IgD-negative memory B cell (primary cell): ENCODE measurements at regions not wholly inside any gene's neighbourhood (a gene's known extent, or its start where the extent isn't known, plus 50 kb on each side); places are given as distances from the start of the nearest gene placed in this dataset.

Source experiments
- H3K27ac Mint-ChIP-seq, 3 donors: one replicate each; pipeline ENCODE4 v1.8.0; 2020 to 2022; ENCODE audit warnings: mild to moderate bottlenecking in 3 of 3, mixed read lengths in 3 of 3, moderate library complexity in 1 of 3
- H3K27me3 Mint-ChIP-seq: one replicate; pipeline ENCODE4 v1.8.0; 2021; ENCODE audit warnings: mixed read lengths
- H3K36me3 Mint-ChIP-seq: one replicate; pipeline ENCODE4 v1.8.0; 2020; ENCODE audit warnings: mild to moderate bottlenecking, mixed read lengths
- H3K4me1 Mint-ChIP-seq, 3 donors: one replicate each; pipeline ENCODE4 v1.8.0; 2020 to 2022; ENCODE audit warnings: mixed read lengths in 3 of 3, mild to moderate bottlenecking in 1 of 3
- H3K4me3 Mint-ChIP-seq, 4 donors: one replicate each; pipeline ENCODE4 v1.8.0; 2020 to 2022; ENCODE audit warnings: mild to moderate bottlenecking in 4 of 4, mixed read lengths in 4 of 4, moderate library complexity in 3 of 4
- H3K9me3 Mint-ChIP-seq, 3 donors: one replicate each; pipeline ENCODE4 v1.8.0; 2020 to 2021; ENCODE audit warnings: mixed read lengths in 3 of 3, mild to moderate bottlenecking in 1 of 3

DNA sequence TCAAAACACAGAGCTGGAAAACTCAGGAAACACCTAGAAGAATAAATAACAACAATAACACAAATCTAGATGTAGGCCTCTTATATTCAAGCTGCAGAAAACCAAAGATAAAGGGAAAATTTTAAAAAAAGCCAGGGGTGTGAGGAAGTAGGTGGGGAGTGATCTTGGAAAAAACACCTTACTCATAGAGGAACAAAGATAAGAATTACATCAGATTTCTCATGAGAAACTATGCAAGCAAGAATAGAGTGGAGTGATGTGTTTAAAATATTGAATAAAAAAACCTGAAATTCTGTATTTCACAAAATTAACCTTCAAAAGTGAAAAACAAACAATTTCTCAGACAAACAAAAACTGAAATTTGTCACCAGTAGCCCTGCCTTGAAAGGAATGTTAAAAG lies 265.5 kb upstream of the RGS18 start:
- Mint-ChIP-seq H3K27ac (no peak overlapping the region), H3K4me3 (no peak overlapping the region), H3K4me1 (no peaks in the 10 kb centered on the region), H3K27me3 (no peaks in the 10 kb centered on the region), H3K36me3 (no peaks in the 10 kb centered on the region), H3K9me3 (peaks cover 0 to 2% (median 0%) of the 10 kb centered on the region in 3 donors)

DNA sequence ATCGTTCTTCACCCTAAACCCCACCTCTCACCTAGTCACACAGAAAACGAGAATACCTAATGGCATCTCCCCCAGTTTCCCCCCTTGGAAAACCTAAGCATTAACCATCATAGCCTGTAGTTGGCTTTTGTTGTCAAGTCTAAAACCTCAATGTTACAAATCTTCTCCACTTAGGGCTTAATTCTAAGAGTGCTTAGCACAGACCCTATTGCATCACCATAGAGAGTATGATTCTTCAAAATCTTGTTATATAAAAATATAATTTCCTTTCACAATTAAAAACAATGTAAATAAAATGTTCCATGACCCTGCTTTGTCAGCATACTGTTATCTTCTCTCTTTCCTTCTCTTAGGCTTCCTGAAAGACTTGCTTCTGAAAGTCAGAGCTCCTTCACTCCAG lies 263.2 kb upstream of the RGS18 start:
- H3K27ac Mint-ChIP-seq = no peak overlapping the region
- H3K4me1 Mint-ChIP-seq = no peaks in the 10 kb centered on the region
- H3K27me3 Mint-ChIP-seq = no peaks in the 10 kb centered on the region
- peaks cover 3 to 8% (median 3%) of the 10 kb centered on the region in 3 donors for H3K9me3 Mint-ChIP-seq
- no peaks in the 10 kb centered on the region for H3K36me3 Mint-ChIP-seq
- H3K4me3 Mint-ChIP-seq = no peak overlapping the region

DNA sequence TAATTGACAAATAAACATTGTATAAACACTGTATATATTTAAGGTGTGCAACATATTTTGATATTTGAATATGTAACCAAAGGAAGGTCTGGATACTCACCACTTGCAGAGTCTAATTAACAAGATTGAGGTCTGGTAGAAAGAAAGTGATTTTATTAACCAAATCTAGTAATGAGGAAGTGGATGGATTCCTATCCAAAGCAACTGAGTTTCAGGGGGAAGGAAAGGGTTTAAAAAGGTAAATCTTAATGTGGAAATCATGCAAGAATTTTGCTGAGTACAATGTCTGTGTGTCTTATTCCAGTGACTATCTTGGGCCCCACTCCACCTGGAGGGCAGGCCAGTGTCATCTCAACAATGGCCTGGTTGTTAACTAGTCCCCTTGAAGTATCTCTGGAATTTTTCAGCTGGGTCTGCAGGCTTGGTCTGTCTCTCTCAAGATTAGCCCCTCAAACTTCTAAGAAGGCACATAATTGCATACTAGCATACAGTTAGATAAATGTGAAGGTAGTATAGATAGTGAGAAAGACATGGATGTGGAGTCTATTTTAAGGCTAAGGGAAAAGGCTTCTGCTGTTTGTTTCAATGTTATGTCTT lies 262.7 kb upstream of the RGS18 start:
- Mint-ChIP-seq H3K27me3 (no peaks in the 10 kb centered on the region), H3K9me3 (peaks cover 3 to 8% (median 3%) of the 10 kb centered on the region in 3 donors), H3K27ac (no peak overlapping the region), H3K4me3 (no peak overlapping the region), H3K4me1 (no peaks in the 10 kb centered on the region), H3K36me3 (no peaks in the 10 kb centered on the region)

DNA sequence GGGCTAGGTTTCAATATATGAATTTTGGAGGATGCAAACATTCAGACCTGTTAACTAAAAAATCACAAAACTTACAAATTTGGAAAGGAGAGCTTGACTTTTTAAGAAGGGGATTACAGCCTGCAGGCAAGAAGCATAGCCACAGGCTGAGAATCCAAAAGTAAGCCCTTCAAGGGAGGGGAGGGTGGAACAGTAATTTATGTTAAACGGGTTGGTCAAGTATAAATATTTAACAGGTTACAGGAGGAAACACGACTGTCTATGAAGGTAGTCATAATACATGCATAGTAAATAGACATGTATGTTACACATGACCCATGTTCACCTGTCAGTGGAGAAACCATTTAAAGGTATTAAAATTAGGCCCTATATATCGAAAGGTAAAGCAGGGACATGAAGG lies 261.1 kb upstream of the RGS18 start:
- H3K36me3 Mint-ChIP-seq = no peaks in the 10 kb centered on the region
- H3K9me3 Mint-ChIP-seq = peaks cover 3 to 8% (median 3%) of the 10 kb centered on the region in 3 donors
- H3K27ac Mint-ChIP-seq = no peak overlapping the region
- H3K4me1 Mint-ChIP-seq = no peaks in the 10 kb centered on the region
- H3K27me3 Mint-ChIP-seq = no peaks in the 10 kb centered on the region
- no peak overlapping the region for H3K4me3 Mint-ChIP-seq

DNA sequence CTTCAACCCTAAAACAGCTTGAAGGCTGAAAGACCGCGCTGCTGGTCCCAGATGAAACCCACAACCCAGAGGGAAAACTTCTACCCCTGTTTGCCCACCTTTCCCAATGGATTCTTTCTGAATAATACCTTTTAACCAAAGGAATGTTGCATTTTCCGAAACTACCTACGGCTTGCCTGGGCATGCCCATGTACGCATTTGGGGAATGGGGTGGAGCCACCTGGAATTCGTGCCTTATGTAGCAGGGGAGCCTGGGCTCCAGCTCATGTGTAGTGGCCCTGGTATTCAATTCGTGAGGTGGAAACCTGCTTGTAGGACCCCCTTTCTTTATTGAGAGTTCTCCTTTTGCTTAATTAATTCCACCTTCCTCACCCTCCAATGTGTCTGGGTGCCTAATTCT lies 256.6 kb upstream of the RGS18 start:
- Mint-ChIP-seq H3K4me3 (no peak overlapping the region), H3K27ac (peak overlapping the region in 1 of 3 donors; percentile 54), H3K9me3 (peaks cover 1 to 8% (median 3%) of the 10 kb centered on the region in 3 donors), H3K27me3 (no peaks in the 10 kb centered on the region), H3K36me3 (no peaks in the 10 kb centered on the region), H3K4me1 (no peaks in the 10 kb centered on the region)

- Mint-ChIP-seq H3K4me1 (no peaks in the 10 kb centered on the region), H3K9me3 (peaks cover 0 to 8% (median 6%) of the 10 kb centered on the region in 3 donors), H3K27ac (no peak overlapping the region), H3K27me3 (no peaks in the 10 kb centered on the region), H3K4me3 (no peak overlapping the region), H3K36me3 (no peaks in the 10 kb centered on the region)
Observed at GRCh38 chr1:191904991-191905390, 253.3 kb upstream of the RGS18 start.

- no peaks in the 10 kb centered on the region for H3K27me3 Mint-ChIP-seq
- peaks cover 0 to 8% (median 8%) of the 10 kb centered on the region in 3 donors for H3K9me3 Mint-ChIP-seq
- H3K4me3 Mint-ChIP-seq = no peak overlapping the region
- no peak overlapping the region for H3K27ac Mint-ChIP-seq
- no peaks in the 10 kb centered on the region for H3K36me3 Mint-ChIP-seq
- H3K4me1 Mint-ChIP-seq = no peaks in the 10 kb centered on the region
Observed at GRCh38 chr1:191905781-191906180, 252.5 kb upstream of the RGS18 start.

- Mint-ChIP-seq H3K4me3 (no peak overlapping the region), H3K27ac (no peak overlapping the region), H3K9me3 (peaks cover 0 to 8% (median 8%) of the 10 kb centered on the region in 3 donors), H3K4me1 (no peaks in the 10 kb centered on the region), H3K27me3 (no peaks in the 10 kb centered on the region), H3K36me3 (no peaks in the 10 kb centered on the region)
Observed at GRCh38 chr1:191907121-191907520, 251.1 kb upstream of the RGS18 start.

GRCh38 chr1:191910245-191910644 lies 248.0 kb upstream of the RGS18 start:
- no peak overlapping the region for H3K4me3 Mint-ChIP-seq
- peaks cover 1 to 10% (median 8%) of the 10 kb centered on the region in 3 donors for H3K9me3 Mint-ChIP-seq

DNA sequence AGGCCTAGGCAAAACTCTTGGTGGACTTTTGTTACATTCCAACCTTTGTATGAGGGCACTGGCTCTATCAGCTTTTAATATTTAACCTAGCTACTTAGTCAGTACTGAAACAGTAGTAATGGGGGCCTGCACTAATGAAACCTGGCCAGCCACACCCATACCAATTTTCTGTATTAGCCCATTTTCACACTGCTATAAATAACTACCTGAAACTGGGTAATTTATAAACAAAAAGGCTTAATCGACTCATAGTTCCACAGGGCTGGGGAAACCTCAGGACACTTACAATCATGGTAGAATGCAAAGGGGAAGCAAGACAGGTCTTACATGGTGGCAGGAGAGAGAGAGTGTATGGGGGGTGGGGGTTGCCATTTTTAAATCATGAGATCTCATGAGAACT lies 245.7 kb upstream of the RGS18 start:
- no peaks in the 10 kb centered on the region for H3K36me3 Mint-ChIP-seq
- no peaks in the 10 kb centered on the region for H3K4me1 Mint-ChIP-seq
- H3K27me3 Mint-ChIP-seq = no peaks in the 10 kb centered on the region
- peaks cover 1 to 9% (median 8%) of the 10 kb centered on the region in 3 donors for H3K9me3 Mint-ChIP-seq
- H3K4me3 Mint-ChIP-seq = no peak overlapping the region
- no peak overlapping the region for H3K27ac Mint-ChIP-seq

More at GRCh38 chr1:191910245-191910644, 248.0 kb upstream of the RGS18 start:
- Mint-ChIP-seq H3K36me3 (no peaks in the 10 kb centered on the region), H3K27ac (no peak overlapping the region), H3K27me3 (no peaks in the 10 kb centered on the region), H3K4me1 (no peaks in the 10 kb centered on the region)

- Mint-ChIP-seq H3K4me1 (no peaks in the 10 kb centered on the region), H3K27me3 (no peaks in the 10 kb centered on the region), H3K4me3 (no peak overlapping the region), H3K9me3 (peaks cover 0 to 5% (median 1%) of the 10 kb centered on the region in 3 donors), H3K36me3 (no peaks in the 10 kb centered on the region), H3K27ac (no peak overlapping the region)
Observed at GRCh38 chr1:191913260-191913977, 244.8 kb upstream of the RGS18 start.

GRCh38 chr1:191929383-191929782 lies 228.9 kb upstream of the RGS18 start:
- H3K4me3 Mint-ChIP-seq = no peak overlapping the region
- H3K27me3 Mint-ChIP-seq = no peaks in the 10 kb centered on the region
- H3K36me3 Mint-ChIP-seq = no peaks in the 10 kb centered on the region
- H3K9me3 Mint-ChIP-seq = peaks cover 0 to 31% (median 10%) of the 10 kb centered on the region in 3 donors
- no peaks in the 10 kb centered on the region for H3K4me1 Mint-ChIP-seq
- no peak overlapping the region for H3K27ac Mint-ChIP-seq

DNA sequence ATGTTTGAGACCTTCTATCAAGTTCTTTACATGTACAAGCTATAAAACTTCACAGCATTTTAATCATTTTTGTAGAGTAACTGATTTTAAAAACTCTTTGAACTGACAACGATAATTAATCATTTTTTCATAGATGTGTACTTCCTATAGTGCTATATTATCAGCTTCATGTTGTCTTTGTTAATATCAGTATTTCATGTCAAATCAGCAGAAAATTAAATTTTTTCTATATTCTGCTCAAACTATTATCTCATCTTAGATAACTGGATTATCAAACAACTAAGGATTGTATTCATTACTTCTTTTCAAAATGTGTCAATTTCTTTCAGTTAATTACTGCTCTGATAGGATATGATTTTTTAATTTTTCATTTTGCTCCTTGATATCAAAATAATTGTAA lies 214.6 kb upstream of the RGS18 start:
- Mint-ChIP-seq H3K9me3 (peaks cover 0 to 8% (median 3%) of the 10 kb centered on the region in 3 donors), H3K27me3 (no peaks in the 10 kb centered on the region), H3K36me3 (no peaks in the 10 kb centered on the region), H3K27ac (no peak overlapping the region), H3K4me1 (no peaks in the 10 kb centered on the region), H3K4me3 (no peak overlapping the region)

- Mint-ChIP-seq H3K27ac (no peak overlapping the region), H3K27me3 (no peaks in the 10 kb centered on the region), H3K4me3 (no peak overlapping the region), H3K9me3 (peaks cover 2 to 3% (median 2%) of the 10 kb centered on the region in 3 donors), H3K4me1 (no peaks in the 10 kb centered on the region), H3K36me3 (no peaks in the 10 kb centered on the region)
Observed at GRCh38 chr1:191953526-191953925, 204.7 kb upstream of the RGS18 start.

DNA sequence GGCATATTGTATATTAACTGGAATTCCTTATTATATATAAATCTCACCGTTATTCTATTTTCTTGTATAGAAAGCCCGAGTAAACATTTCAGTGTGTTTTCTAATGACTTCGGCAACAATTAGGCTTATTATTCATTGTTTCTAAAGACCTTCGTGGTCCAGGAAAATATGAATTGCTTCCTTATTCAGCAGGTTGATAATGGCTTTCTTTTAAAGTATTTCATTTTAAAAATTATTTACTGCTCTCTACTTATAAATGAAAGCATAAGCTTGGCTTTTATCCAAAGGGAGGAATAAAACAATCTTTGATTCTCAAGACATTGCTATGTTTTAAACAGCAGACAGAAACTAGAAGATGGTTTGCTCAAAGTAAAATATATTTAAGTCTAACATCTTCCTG lies 198.4 kb upstream of the RGS18 start:
- H3K4me3 Mint-ChIP-seq = no peak overlapping the region
- H3K27ac Mint-ChIP-seq = no peak overlapping the region
- no peaks in the 10 kb centered on the region for H3K4me1 Mint-ChIP-seq
- H3K36me3 Mint-ChIP-seq = no peaks in the 10 kb centered on the region
- H3K9me3 Mint-ChIP-seq = peaks cover 0 to 6% (median 0%) of the 10 kb centered on the region in 3 donors
- no peaks in the 10 kb centered on the region for H3K27me3 Mint-ChIP-seq

- H3K9me3 Mint-ChIP-seq = peaks cover 0 to 6% (median 0%) of the 10 kb centered on the region in 3 donors
- H3K4me3 Mint-ChIP-seq = no peak overlapping the region
- no peaks in the 10 kb centered on the region for H3K27me3 Mint-ChIP-seq
- H3K36me3 Mint-ChIP-seq = no peaks in the 10 kb centered on the region
- H3K27ac Mint-ChIP-seq = no peak overlapping the region
- no peaks in the 10 kb centered on the region for H3K4me1 Mint-ChIP-seq
Observed at GRCh38 chr1:191963286-191963685, 195.0 kb upstream of the RGS18 start.
